Stimulated activated CD8-positive, alpha-beta memory T cell treated with anti-CD3 and anti-CD28 coated beads, Interleukin-15, amount 100 ng/mL, for 1 hour (primary cell): ENCODE measurements at regions not wholly inside any gene's neighbourhood (a gene's known extent, or its start where the extent isn't known, plus 50 kb on each side); places are given as distances from the start of the nearest gene placed in this dataset.
"Not testable (repeated sequence)": the region's sequence is repeated elsewhere in the genome, so short reads cannot be mapped to it uniquely, and the experiment has no call there.

ENCODE experiments used
- DNase-seq: peaks from one replicate; pipeline ENCODE4 v3.0.0-alpha.2; 2020; ENCODE audit warnings: low read depth

DNA sequence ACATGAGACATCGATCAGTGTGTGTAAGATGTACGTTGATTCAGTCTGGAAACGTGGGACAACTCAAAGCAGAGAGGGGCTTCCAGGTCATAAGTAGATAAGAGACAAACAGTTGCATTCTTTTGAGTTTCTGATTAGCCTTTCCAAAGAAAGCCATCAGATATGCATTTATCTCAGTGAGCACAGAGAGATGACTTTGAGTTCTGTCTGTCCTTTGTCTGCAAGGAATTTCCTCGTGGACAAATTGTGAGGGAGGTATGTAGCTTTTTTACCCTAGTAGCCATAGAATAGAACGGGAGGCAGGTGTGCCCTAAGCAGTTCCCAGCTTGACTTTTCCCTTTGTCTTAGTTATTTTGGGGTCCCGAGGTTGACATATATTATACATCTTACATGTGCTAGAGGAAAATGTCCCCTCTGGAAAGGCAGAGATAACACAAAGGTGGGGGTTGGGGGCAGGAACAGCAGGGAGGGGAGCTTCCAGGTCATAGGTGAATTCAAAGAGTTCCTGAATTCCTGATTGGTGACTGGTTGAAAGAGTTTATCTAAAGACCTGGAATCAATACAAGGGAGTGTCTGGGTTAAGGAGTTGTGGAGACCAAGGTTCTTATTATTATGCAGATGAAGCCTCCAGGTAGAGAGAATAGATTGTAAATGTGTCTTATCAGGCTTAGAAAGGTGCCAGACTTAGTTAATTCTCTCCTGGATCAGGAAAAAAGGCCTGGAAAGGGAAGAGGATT is 237.0 kb downstream of the NFATC2 start:
- DNase-seq = no peak

DNA sequence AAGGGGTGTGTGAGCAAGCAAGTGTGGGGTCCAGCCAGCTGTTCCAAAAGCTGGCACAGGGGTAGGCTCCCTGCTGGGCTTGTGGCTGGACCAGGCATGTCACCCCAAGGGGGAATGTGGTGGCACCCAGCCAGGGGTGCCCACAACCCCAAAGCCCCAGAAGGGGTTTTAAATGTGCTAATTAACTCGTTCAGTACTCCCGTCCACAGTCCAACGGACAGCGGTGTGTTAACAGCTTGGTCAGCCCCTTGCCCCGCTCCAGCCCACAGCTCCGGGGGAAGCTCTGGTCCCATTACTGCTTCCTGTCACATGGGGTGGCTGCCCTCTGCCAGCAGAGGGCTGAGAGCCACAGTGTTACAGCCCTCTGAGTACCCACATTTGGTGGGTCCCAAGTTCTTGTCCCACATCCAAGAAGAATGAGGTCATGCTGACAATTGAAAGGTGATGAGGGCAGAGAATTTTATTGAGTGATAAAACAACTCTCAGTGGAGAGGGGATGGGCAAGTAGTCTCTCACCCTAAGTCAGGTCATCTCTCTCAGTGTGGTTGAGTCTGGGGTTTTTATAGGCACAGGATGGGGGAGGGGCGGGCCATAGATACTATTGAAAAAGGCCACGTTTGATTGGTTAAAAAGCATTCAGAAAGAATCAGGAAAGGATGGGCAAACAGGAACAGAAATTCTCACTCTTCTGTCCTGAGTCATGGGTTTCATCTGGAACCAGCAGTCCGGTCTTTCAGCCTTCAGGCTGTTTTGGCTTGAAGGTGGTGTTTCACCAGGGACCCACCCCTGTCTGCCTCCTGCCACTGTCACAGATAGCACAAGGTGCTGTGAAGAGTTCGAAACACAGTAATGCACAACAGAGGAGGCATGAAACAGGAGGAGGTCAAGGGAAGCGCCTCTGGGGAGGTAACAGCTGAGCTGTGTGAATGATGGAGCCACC is 238.5 kb downstream of the NFATC2 start:
- DNase-seq = no peak

DNA sequence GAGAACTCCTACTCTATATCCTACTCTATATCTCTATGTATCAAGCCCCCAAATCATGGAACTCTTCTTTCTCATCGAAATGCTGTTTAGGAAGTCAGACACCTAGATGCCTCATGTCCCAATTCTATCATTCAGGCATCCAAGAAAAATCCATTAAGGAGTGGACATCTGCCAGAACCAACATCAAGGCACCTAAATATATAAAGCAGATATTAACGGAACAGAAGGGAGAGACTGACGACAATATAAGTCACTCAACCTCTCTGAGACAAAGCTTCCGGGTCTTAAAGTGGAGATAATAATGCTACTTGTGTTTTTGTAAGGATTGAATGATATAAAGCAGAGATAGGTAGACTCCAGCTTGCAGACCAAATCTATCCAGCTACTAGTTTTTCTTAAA is 241.5 kb downstream of the NFATC2 start:
- DNase-seq = no peak

DNA sequence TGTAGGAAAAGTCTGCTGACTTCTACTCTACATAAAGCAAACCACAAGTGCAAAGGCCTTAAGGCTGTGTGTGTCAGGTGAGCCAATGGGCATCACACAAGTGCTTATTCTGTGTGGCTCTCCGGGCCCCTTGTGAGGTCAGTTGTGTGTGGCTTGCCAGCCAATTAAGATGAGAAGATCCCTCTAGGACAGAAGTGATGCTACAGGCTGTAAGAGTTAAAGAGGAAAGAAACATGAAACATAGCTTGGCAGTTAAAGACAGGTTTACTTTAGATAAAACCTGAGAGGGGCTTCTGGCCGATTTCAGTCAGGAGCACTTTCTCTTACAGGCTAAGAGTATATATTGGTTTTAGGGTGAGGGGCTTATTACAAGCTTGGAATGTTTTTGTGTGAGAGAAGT is 242.4 kb downstream of the NFATC2 start:
- no peak for DNase-seq

DNA sequence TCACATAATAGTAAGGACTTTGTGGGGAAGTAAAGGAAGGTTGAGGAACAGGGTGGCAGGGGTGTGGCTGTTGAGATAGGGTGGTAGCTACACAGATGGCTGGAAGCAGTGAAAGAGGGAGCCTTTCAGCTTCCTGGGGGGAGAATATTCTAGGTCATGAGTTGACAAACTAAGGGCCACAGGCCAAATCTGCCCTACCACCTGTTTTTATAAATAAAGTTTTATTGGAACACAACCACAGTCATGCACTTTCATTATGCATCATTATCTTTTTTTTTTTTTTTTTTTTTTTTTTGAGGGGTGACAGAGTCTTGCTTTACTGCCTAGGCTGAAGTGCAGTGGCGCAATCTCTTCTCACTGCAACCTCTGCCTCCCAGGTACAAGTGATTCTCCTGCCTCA is 243.1 kb downstream of the NFATC2 start:
- no peak for DNase-seq

DNA sequence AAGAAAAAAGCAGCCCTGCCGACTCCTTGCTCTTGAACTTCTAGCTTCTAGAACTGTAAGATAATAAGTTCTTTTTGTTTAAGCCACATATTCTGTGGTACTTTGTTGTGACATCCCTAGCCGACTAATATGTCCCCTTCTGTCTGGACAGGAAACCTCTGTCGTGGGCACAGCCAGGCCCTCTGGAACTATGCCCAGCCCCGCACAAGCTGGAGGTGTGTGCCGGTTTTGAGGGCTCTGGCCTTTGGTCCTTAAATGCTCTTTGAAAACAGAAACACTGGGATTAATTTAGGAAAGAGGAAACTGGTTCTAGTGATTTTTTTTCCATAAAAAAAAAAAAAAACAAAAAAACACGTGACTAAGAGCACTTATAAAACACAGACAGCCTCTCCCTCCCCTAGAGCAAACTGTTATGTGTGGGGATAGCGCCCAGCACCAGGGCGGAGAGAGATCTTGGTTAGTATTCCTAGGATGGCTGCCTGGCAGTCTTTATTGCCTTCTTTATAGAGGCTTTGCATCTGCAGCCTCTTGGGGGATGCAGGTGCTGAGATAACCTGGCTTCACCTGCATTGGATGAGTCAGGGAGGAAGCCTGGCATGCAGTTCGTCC is 244.3 kb downstream of the NFATC2 start:
- DNase-seq = no peak

DNA sequence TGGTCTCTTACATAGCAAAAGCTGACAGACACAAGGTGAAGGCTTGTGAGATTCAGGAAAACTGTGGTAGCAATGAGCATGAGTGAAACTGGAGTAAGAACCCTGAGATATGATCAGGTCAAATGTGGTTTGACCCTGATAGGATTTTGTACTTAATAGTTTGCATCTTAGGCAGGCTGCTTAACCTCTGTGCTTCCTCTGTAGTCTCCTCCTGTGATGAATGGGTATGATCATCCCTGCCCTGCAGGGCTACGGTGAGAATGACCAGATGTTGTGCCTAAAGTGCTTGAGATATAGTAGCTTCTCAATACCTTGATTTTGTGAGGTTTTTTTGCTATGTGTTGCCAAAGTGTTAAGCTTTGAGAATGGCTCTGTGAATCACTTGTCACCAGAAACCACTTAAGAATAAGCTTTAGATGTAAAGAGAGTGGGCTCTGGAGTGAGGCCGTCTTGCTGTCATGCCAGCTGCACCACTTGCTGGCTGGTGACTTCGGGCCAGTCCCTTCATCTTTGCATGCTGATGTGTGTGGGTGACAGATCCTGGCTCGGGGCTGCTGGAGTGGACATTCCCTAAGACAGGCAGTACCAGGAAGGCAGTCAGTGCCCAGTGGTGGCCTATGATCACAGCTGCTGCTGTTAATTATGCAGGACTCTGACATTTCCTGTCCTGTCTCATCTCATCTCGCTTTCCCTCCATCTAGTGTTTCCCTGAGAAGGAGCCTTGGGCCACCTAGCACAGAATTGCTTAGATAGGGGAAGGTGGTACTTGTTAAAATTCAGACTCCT is 254.7 kb downstream of the NFATC2 start:
- no peak for DNase-seq

DNA sequence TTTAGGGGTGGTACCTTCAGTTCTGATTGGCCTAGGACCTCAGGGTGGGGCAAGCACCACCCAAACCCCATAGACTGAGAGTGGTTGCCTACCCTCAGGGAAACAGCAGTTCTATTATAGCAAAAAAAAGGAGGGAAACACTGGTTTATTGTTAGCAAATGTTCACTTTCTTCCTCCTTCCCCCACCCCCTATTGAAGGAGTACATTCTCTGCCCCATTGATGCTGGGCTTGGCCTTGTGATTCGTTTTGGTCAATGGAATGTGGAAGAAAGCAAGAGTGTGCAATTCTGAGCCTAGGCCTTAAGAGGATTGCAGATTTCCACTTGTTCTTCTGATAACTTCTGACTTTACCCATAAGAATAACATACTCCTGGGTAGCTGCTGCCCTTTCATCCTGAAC is 255.8 kb downstream of the NFATC2 start:
- DNase-seq = no peak

DNA sequence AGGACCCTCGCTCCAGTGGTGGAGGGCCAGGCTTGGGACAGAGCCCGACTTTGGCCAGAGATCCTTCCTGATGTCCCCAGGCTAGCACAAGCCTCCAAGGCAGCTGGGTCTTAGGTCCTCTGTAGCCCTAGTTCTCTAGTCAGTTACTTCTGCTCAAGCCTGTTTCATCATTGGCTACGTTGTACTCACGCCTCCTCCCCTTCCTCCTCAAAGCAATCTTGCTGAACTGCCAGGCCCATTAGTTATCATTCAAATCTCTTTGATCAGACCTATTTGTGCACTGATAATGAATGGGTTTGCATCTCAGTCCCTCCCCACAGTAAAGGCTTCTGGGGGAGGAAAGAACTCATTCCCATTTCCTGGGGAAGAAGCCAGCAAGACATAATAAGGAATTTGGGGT is 256.8 kb downstream of the NFATC2 start:
- no peak for DNase-seq

DNA sequence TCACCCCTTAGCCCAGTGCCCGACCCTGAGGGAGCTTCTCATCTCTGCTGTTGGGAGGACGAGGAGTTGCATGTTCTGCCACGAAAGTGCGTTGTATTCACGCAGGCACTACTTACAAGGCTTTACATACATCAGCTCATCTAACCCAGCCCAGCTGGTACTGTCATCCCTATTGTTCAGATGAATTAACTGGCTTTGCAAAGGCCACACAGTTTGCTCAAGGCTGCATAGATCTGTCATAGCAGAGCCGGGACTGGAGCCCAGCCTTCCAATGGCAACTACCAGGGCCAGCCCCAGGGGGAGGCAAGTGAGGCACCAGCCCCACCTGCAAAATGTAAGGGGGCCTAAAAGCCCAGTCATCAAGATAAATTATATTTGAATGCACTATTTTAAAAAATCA is 257.6 kb downstream of the NFATC2 start:
- DNase-seq = no peak

DNA sequence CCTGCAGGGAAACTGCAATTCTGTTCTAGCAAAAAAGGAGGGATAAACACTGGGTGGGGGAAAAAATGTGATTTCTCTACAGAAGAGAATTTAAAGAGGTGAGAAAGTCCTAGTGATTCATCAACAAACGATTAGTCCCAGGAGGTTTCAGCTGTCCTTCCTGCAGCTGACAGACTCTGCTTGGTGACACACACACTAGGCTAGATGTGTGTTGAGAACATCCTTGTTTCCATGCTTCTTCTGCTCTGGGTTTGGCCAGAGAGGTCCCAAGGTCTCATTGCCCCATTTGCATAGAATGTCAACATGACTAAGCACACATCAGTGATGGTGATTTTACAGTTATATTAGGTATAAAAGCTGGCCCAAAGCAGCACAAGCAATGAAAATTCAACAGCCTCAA is 258.3 kb downstream of the NFATC2 start:
- no peak for DNase-seq

DNA sequence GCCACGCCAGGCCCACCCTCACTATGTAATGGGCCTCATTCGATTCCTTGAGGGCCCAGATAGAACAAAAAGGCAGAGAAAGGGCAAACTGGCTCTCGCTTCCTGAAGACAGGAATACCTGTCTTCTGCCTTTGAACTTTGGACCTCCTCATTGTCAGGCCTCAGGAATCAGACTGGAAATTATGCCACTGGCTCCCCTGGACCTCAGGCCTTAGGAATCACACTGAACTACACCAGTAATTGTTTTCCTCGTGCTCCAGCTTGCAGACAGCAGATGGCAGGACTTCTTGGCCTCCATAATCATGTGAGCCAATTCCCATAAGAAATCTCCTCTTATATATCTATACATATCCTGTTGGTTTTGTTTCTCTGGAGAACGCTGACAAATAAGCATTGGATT is 258.6 kb upstream of the KCNG1 start:
- DNase-seq = no peak

DNA sequence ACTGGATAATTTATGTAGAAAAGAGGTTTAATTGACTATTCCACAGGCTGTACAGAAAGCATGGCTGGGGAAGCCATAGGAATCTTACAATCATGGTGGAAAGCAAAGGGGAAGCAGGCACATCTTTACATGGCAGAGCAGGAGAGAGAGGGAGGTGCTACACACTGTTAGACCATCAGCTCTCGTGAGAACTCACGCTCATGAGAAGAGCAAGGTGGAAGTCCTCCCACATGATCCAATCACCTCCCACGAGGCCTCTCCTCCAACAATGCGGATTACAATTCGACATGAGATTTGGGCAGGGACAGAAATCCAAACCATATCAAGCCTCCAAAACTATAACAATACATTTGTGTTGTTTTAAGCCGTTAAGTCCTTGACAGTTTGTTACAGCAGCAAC is 257.1 kb upstream of the KCNG1 start:
- DNase-seq = no peak

DNA sequence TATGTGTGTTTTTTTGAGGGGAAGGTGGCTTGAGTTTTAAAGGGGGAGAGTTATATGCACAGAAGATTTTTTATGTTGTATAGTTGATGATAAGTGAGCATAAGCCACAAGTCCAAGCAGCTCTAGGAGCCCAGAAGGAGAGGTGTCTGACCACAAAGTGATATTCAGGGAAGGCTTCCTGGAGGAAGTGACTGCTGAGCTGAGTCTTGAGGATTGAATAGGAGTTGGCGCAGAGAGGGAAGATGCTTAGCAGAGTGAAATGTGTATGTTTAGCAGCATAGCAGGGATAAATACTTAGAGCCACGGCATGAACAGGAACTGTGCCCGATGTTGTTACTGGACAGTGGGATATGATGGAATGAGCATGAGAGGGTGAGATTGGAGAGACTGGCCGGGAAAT is 255.1 kb upstream of the KCNG1 start:
- DNase-seq = no peak

DNA sequence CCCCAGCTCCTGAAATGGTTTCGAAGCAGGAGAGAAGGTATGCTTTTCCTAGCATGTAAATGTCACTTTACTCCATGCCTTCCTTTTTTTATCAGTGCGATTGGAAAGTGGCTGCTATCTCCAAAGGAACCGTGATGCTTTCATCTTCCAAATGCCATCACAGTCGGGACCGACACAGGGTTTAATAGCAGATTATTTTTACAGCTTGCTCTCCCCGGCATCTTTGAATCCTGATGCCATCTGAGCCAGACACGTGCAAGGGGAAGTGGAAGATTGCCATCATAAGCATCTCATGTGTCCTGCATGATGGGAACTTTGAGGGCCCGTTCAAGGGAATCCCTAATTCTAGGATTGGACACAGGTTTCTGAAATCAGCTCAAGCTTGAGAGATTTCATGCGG is 253.4 kb upstream of the KCNG1 start:
- DNase-seq = no peak

DNA sequence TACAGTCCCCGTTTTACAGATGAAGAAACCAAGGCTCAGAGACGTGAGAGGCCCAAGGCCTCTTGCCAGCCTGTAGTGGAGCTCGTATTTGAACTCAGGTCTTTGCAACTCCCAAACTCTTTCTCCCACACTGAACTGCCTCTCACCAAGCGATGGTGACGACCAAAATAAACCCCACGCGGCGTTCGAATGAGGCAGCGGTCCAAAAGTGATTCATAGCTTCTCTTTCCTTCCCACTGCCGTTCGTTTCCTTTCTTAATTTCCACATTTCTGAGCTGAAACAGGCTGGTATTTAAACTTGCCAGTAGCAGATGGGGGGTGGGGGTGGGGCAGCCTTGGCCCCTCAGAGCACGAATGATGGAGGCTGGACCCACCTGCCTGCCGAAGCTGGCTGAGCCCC is 252.9 kb upstream of the KCNG1 start:
- no peak for DNase-seq

DNA sequence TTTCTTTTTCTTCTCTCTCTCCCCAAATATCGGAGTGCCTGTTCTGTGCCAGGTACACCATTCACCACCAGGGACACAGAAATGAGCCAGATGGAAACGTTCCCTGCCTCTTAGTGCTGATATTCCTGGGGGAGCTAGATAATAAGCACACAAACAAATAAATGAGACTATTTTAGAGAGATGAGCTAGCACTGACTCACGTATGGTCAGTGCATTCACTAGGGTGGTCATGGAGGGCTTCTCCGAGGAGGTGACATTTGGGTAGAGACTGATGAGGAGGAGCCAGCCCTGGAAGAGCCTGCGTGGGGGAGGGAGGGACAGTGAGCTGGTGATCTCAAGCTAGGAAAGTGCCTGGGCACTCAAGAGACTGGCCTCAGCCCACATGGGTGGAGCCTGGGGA is 252.3 kb upstream of the KCNG1 start:
- DNase-seq = no peak

DNA sequence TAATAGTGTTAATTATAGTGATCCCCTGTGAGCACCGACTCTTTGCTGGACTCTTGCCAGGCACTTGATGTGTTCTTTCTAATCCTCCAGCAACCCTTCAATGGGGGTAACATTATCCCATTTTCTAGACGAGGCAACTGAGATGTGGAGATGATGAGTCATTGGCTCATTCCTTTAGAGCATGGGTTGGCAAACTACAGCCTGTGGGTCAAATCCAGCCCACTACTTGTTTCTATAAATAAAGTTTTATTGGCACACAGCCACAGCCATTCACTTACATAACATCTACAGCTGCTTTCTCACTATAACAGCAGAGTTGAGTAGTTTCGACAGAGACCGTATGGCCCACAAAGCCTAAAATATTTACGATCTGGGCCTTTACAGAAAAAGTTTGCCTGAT is 249.5 kb upstream of the KCNG1 start:
- no peak for DNase-seq

DNA sequence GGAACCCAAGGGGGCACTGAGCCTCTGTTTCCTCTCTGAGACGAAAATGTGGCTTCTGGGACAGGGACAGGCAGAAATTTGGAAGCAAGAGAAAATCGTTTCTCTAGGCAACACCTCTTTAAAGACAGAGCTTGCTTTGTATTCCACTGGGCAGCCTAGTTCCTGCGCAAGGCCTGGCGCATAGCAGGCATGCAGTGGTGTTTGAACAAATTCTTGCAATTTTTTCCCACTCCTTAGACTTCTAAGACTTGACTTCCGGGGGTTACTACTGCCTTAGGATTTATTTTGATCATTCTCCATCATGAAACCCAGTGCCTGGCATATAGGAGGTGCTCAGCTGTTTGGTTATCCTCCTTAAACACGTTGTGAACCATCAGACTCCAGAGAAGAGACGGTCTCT is 249.0 kb upstream of the KCNG1 start:
- no peak for DNase-seq

DNA sequence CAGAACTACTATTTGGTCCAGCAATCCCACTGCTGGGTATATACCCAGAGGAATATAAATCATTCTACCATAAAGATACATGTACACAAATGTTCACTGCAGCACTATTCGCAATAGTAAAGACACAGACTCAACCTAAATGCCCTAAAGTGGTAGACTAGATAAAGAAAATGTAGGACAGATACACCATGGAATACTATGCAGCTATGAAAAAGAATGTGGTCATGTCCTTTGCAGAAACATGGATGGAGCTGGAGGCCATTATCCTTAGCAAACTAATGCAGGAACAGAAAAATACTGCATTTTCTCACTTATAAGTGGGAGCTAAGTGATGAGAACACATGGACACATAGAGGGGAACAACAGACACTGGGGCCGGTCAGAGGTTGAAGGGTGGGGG is 248.4 kb upstream of the KCNG1 start:
- DNase-seq = not testable (repeated sequence)

DNA sequence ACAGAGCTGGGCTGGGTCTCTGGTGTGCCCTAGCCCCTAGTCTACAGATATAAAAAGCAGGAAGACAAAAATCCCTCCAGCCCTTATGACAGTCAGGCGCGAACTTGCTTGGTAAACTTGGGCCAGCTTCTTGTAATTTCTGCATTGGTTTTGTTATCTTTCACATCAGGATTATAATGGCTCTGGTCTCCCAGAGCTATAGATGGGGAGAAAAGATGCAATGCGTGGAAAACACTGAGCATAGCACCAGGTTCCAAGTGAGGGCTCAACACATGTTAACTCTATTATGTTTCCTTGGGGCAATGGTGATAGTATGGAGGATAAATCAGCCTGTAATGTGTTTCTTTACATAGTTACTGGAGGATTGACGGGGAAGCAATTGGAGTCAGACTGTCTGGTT is 246.8 kb upstream of the KCNG1 start:
- DNase-seq = no peak

DNA sequence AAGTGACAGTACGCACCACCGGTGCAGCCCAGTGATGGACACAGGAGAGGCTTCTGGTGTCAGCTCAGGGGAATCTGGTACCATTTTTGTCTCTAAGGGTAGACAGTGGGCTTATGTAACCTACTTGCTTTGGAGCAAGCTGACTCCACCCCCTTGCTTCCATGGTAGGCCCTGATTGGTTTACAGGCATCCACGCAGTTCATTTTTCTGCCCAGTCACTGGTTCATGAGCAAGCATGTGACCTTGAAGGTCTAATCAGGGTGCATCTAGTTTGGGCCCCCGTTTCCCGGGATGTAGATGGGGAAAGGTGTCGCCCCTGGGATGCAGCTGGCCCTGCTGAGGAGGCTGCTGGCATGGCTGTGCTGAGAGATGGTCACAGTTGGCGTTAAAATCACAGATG is 244.8 kb upstream of the KCNG1 start:
- no peak for DNase-seq
